Neural cell (in vitro differentiated cells): ENCODE measurements at regions not wholly inside any gene's neighbourhood (a gene's known extent, or its start where the extent isn't known, plus 50 kb on each side); places are given as distances from the start of the nearest gene placed in this dataset.
A peak's percentile ranks its signal among the peaks of the same experiment; 100 is the strongest.

Source experiments
- H2AFZ ChIP-seq: fragments of 200-600, 300-800 bp; sonication (generic), shearing (Covaris generic); 2 replicates; pipeline ENCODE4 v1.6.0; 2014; ENCODE audit warnings: low read depth, mild to moderate bottlenecking, antibody characterized with exemption, low read length, moderate library complexity
- H3F3A ChIP-seq: fragments of 200-600 bp; shearing (Covaris generic); 2 replicates; pipeline ENCODE4 v1.6.1; 2016; ENCODE audit warnings: mild to moderate bottlenecking, moderate library complexity, mixed read lengths, antibody characterized with exemption, low read length; ENCODE audit not compliant: insufficient read depth, poor library complexity, severe bottlenecking
- H3K27ac ChIP-seq: fragments of 200-600, 300-800 bp; sonication (generic), shearing (Covaris generic); 2 replicates; pipeline ENCODE4 v1.5.1; 2014; ENCODE audit warnings: mild to moderate bottlenecking, low read length, moderate library complexity
- H3K27me3 ChIP-seq: fragments of 300-800, 200-600 bp; sonication (generic), shearing (Covaris generic); 2 replicates; pipeline ENCODE4 v1.6.0; 2014; ENCODE audit warnings: mild to moderate bottlenecking, low read depth, low read length, moderate library complexity; ENCODE audit not compliant: insufficient read depth
- H3K36me3 ChIP-seq: fragments of 300-800, 200-600 bp; sonication (generic), shearing (Covaris generic); 2 replicates; pipeline ENCODE4 v1.5.1; 2014; ENCODE audit warnings: mild to moderate bottlenecking, antibody characterized with exemption, low read length, moderate library complexity; ENCODE audit not compliant: insufficient read depth
- H3K4me2 ChIP-seq: fragments of 300-800, 200-600 bp; sonication (generic), shearing (Covaris generic); 2 replicates; pipeline ENCODE4 v1.6.0; 2014; ENCODE audit warnings: mild to moderate bottlenecking, low read length
- H3K4me3 ChIP-seq: fragments of 300-800, 200-600 bp; sonication (generic), shearing (Covaris generic); 2 replicates; pipeline ENCODE4 v1.5.1; 2014; ENCODE audit warnings: mild to moderate bottlenecking, low read length, moderate library complexity
- H3K79me2 ChIP-seq: fragments of 200-600 bp; shearing (Covaris generic); replicated peaks from 2 replicates; pipeline ENCODE4 v1.6.0; 2014; ENCODE audit warnings: mild to moderate bottlenecking, low read length, moderate library complexity; ENCODE audit not compliant: insufficient read depth
- H3K9ac ChIP-seq: fragments of 300-800, 200-600 bp; sonication (generic), shearing (Covaris generic); 2 replicates; pipeline ENCODE4 v1.6.1; 2016; ENCODE audit warnings: mild to moderate bottlenecking, low read length, mixed read lengths
- H3K9me2 ChIP-seq: fragments of 200-600 bp; shearing (Covaris generic); 2 replicates; pipeline ENCODE4 v1.6.1; 2016; ENCODE audit warnings: mild to moderate bottlenecking, low read length, mixed read lengths; ENCODE audit not compliant: insufficient read depth
- H3K9me3 ChIP-seq: fragments of 200-600, 300-800 bp; sonication (generic), shearing (Covaris generic); 2 replicates; pipeline ENCODE4 v1.6.1; 2016; ENCODE audit warnings: mild to moderate bottlenecking, mixed run types, low read length, moderate library complexity, mixed read lengths
- H4K20me1 ChIP-seq: fragments of 200-600 bp; shearing (Covaris generic); 2 replicates; pipeline ENCODE4 v1.6.1; 2016; ENCODE audit warnings: mild to moderate bottlenecking, mixed run types; ENCODE audit not compliant: insufficient read depth
- EP300 ChIP-seq: fragments of 450-650 bp; conservative IDR thresholded peaks from 2 replicates; pipeline ENCODE4 v1.6.1; 2014; ENCODE audit warnings: antibody characterized with exemption, mild to moderate bottlenecking, moderate library complexity; ENCODE audit not compliant: poor library complexity, severe bottlenecking
- EZH2 ChIP-seq: fragments of 200-600, 300-800 bp; shearing (Covaris generic), sonication (generic); IDR thresholded peaks from 2 replicates; pipeline ENCODE4 v1.6.1; 2014; ENCODE audit warnings: antibody characterized with exemption, low read length, borderline replicate concordance, mild to moderate bottlenecking; ENCODE audit not compliant: insufficient read depth, poor library complexity, severe bottlenecking
- MXI1 ChIP-seq: fragments of 450-650 bp; conservative IDR thresholded peaks from 2 replicates; pipeline ENCODE4 v1.6.1; 2014; ENCODE audit warnings: antibody characterized with exemption, mild to moderate bottlenecking; ENCODE audit not compliant: poor library complexity, severe bottlenecking
- POLR2AphosphoS5 ChIP-seq: IDR thresholded peaks from 2 replicates; pipeline ENCODE4 v1.6.1; 2012
- RAD21 ChIP-seq: fragments of 450-650 bp; conservative IDR thresholded peaks from 2 replicates; pipeline ENCODE4 v1.6.1; 2014; ENCODE audit warnings: antibody characterized with exemption, mild to moderate bottlenecking, moderate library complexity
- SMC3 ChIP-seq: fragments of 450-650 bp; conservative IDR thresholded peaks from 2 replicates; pipeline ENCODE4 v1.6.1; 2014; ENCODE audit warnings: antibody characterized with exemption, mild to moderate bottlenecking, moderate library complexity; ENCODE audit not compliant: poor library complexity
- TAF1 ChIP-seq: IDR thresholded peaks from 2 replicates; pipeline ENCODE4 v1.6.1; 2012; ENCODE audit warnings: low read depth
- TF ChIP-seq, protein P1 (sequence below): IDR thresholded peaks from 2 replicates; pipeline ENCODE4 v1.6.1; 2012; ENCODE audit warnings: borderline replicate concordance
- TF ChIP-seq, protein P2 (sequence below): fragments of 450-650 bp; IDR thresholded peaks from 2 replicates; pipeline ENCODE4 v1.5.1; 2014; ENCODE audit warnings: antibody characterized with exemption, mild to moderate bottlenecking, moderate library complexity; ENCODE audit not compliant: poor library complexity, severe bottlenecking

DNA sequence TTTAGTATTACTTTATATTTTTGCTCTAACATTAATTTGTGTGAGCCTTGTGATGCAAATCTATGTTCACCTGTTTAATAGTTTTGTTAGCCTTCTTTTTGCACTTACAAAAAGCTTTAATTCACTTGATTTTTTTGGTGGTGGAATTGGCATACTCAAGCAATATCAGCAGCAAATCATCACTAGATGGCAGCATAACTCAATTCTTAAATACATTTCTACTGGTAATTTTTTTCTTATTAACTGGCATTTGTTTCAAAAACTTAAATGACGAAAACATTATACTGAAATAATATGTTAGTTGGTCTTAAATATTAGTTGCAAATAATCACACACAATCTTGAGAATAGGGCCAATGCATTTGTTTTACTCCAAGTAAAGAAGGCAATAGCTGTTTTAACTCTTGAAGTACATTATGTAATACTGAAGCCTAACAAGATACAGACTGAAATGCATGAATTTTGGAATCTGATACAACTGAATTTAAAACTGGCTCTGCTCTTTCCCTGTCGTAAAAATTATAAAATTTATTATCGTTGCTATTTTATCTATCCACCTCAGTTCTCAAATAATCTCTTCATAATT lies 151.5 kb downstream of the ATXN7L3B start:
- Histone ChIP-seq H3K4me2 (no peak overlapping the region), H2AFZ (no peak overlapping the region), H3K9me3 (no peaks in the 10 kb centered on the region), H3K9me2 (no peaks in the 10 kb centered on the region), H3K4me3 (no peak overlapping the region), H3K9ac (no peak overlapping the region), H3K27me3 (no peaks in the 10 kb centered on the region), H4K20me1 (no peaks in the 10 kb centered on the region), H3F3A (no peaks in the 10 kb centered on the region), H3K79me2 (no peaks in the 10 kb centered on the region), H3K36me3 (no peaks in the 10 kb centered on the region), H3K27ac (no peak overlapping the region)
- peak; percentile 90 for TF ChIP-seq SMC3
- TF ChIP-seq, protein P1, sequence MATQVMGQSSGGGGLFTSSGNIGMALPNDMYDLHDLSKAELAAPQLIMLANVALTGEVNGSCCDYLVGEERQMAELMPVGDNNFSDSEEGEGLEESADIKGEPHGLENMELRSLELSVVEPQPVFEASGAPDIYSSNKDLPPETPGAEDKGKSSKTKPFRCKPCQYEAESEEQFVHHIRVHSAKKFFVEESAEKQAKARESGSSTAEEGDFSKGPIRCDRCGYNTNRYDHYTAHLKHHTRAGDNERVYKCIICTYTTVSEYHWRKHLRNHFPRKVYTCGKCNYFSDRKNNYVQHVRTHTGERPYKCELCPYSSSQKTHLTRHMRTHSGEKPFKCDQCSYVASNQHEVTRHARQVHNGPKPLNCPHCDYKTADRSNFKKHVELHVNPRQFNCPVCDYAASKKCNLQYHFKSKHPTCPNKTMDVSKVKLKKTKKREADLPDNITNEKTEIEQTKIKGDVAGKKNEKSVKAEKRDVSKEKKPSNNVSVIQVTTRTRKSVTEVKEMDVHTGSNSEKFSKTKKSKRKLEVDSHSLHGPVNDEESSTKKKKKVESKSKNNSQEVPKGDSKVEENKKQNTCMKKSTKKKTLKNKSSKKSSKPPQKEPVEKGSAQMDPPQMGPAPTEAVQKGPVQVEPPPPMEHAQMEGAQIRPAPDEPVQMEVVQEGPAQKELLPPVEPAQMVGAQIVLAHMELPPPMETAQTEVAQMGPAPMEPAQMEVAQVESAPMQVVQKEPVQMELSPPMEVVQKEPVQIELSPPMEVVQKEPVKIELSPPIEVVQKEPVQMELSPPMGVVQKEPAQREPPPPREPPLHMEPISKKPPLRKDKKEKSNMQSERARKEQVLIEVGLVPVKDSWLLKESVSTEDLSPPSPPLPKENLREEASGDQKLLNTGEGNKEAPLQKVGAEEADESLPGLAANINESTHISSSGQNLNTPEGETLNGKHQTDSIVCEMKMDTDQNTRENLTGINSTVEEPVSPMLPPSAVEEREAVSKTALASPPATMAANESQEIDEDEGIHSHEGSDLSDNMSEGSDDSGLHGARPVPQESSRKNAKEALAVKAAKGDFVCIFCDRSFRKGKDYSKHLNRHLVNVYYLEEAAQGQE, result no peak
- TF ChIP-seq POLR2AphosphoS5, result no peak
- TF ChIP-seq, protein P2, sequence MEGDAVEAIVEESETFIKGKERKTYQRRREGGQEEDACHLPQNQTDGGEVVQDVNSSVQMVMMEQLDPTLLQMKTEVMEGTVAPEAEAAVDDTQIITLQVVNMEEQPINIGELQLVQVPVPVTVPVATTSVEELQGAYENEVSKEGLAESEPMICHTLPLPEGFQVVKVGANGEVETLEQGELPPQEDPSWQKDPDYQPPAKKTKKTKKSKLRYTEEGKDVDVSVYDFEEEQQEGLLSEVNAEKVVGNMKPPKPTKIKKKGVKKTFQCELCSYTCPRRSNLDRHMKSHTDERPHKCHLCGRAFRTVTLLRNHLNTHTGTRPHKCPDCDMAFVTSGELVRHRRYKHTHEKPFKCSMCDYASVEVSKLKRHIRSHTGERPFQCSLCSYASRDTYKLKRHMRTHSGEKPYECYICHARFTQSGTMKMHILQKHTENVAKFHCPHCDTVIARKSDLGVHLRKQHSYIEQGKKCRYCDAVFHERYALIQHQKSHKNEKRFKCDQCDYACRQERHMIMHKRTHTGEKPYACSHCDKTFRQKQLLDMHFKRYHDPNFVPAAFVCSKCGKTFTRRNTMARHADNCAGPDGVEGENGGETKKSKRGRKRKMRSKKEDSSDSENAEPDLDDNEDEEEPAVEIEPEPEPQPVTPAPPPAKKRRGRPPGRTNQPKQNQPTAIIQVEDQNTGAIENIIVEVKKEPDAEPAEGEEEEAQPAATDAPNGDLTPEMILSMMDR, result peak; percentile 86
- no peak for TF ChIP-seq EZH2
- TF ChIP-seq EP300, result no peak
- no peak for TF ChIP-seq MXI1
- TF ChIP-seq TAF1, result no peak
- peak; percentile 88 for TF ChIP-seq RAD21

- Histone ChIP-seq H3K36me3 (no peaks in the 10 kb centered on the region), H2AFZ (no peak overlapping the region), H3K9me2 (no peaks in the 10 kb centered on the region), H4K20me1 (no peaks in the 10 kb centered on the region), H3K4me2 (no peak overlapping the region), H3K9ac (no peak overlapping the region), H3K4me3 (no peak overlapping the region), H3K27me3 (no peaks in the 10 kb centered on the region), H3F3A (no peaks in the 10 kb centered on the region), H3K9me3 (no peaks in the 10 kb centered on the region), H3K27ac (no peak overlapping the region), H3K79me2 (no peaks in the 10 kb centered on the region)
- no peak for TF ChIP-seq SMC3
- no peak for TF ChIP-seq MXI1
- TF ChIP-seq, protein P2, result no peak
- TF ChIP-seq EZH2, result no peak
- no peak for TF ChIP-seq TAF1
Measured at GRCh38 chr12:74689929-74690328, 152.3 kb downstream of the ATXN7L3B start.
